ENCODE measurements at regions not wholly inside any gene's neighbourhood (a gene's known extent, or its start where the extent isn't known, plus 50 kb on each side); places are given as distances from the start of the nearest gene placed in this dataset.
A peak's percentile ranks its signal among the peaks of the same experiment; 100 is the strongest.

DNA sequence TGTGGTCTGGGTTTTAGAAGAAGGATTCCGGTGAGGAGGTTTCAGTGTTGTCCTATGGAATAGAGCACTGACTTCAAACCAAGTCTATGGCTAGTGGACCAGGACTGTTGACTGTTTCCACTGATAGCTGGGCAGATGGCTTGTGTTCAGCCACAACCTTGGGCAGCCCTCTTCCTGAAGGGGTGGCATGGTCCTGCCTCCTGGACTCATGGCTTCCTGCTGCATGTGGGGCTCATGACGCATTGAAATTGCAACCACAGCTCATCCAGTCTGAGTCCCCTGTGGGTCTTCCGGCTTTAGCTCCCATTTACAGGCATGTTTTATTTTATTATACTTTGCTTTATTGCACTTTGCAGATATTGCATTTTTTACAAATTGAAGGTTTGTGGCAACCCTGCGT is 105.0 kb downstream of the B3GNT2 start:
- no peak for DNase-seq

DNA sequence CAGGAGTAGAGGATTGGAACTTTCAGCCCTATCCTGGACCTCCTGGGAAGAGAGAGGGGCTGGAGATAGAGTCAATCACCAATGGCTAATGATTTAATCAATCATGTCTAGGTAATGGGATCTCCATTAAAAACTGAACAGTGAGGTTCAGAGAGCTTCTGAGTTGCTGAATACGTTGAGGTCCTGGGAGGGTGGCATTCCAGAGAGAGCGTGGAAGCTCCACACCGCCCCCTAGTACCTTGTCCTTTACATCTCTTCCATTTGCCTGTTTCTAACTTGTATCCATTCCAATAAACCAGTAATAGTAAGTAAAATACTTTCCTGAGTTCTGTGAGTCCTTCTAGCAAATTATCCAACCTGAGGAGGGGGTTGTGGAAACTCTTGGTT is 101.7 kb downstream of the B3GNT2 start:
- DNase-seq, result no peak

DNA sequence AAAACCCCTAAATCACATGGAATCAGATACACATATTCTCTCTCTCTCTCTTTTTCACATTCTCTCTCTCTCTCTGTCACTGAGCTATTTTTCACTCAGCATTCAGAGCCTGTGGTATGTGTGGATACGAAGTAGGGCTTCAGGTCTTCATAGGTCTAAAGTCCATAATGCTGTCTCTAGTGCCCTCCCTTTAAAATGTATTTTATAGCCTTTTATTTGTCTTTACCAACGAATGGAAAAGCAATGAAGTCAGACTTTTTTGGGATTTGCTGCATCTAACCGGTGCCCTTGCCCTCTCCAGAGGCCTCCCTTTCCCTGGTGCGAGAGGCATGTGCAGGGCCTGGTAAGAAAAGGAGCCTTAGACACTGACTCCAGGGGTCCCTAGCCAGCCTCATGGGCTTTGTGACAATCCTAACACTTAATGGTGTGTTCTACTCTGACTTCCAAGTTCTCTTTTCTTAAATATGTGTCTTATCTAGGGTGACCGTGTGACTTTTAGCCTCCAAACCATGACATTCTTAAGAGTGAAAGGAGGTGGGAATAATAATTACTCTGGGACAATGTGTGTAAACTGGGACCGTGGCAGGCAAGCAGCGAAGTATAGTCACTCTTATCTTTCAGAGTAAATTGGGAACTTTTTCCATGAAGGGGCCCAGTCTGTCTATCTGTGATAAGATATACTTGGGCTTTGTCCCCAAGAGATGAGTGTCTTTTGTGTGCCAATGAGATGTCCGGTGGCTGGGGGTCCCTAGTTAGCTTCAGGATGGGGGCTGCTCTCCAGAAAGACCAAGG is 101.1 kb downstream of the B3GNT2 start:
- no peak for DNase-seq

DNA sequence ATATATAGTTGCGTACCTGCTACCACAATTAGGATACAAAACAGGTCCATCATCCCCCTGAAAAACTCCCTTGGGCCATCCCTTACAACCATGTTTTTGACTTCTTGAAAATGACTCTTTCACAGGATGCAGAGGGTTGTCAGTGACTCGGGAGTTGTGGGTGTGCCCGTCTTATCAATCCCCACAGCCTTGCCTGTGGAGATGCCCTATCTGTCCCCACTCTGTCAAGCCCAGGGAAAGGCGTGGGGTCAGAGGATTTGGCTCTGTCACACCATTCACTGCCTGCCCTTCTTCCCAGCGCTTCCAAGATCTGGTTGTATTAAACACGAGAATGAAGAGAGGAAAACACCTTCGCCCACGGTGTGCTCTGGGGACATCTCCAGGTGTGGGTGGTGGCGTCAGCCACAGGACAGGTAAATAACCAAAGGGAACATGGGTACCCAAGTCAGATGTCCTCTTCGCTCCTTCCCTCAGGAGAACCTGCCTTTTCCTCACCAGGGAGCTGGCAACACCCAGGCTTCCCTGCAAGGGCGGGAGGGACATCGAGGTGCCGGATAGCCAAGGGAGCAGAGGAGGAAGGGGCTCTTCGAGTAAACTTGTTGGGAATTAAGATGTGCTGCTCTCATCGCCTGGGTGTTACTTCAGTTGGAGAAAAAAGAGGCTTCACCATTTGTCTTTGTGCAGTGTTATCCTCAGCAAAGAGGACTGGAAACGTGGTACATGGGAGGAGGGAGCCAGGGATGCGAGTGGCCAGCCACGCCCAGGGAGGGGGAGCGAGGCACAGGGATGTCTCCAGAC is 100.3 kb downstream of the B3GNT2 start:
- DNase-seq, result no peak

DNA sequence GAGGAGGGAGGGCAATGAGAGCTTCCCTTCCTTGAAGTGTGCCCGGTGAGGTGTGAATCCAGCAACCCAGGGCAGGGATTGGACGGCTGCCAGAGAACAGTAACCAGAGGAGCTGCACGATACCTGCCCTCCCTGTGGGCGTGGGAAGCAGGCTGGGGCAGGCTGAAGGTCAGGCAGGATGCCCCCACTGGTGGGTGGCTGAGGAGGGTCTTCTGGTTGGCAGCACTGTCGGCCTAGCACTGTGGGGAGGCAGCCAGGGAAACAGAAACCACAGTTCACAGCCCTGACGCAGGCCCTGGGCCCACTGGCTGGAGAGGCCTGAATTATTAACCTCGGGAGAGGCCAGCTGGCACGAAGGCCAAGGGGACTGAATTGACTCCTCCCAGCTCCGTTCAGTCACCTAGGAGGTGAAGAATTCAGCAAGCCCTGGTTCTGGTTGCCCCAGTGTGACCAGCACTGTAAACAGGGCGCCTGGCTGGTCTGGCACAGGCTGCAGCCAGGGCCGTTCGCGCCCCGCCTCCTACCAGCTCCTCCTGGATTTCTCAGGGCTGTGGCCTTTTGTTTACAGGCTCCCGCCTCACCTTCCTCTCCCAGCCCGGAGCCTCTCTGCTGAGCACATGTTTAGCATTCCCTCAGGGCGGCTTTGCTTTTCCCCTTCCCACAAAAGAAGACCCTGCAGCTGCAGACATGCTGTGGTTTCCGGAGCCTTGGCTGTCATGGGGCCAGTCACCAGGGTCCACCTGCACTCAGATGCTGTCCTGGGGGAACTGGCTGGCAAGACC is 97.8 kb downstream of the B3GNT2 start:
- DNase-seq, result no peak

DNA sequence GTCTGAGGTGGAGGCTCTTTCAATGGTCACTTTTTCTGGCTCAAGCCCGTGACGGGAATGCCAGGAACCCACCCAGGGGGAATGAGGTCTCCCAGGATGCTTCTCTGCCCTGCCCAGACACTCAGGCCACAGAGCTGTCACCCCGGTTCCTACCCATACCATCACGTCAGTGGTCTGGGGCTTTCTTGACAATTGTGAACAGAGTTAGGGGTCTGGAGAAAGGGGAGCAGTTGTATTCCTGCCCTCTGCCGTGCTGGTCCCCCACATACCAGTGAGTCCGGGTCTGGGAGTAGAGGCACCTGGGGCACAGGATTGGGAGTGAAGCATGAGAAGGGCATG is 97.2 kb downstream of the B3GNT2 start:
- DNase-seq, result no peak

DNA sequence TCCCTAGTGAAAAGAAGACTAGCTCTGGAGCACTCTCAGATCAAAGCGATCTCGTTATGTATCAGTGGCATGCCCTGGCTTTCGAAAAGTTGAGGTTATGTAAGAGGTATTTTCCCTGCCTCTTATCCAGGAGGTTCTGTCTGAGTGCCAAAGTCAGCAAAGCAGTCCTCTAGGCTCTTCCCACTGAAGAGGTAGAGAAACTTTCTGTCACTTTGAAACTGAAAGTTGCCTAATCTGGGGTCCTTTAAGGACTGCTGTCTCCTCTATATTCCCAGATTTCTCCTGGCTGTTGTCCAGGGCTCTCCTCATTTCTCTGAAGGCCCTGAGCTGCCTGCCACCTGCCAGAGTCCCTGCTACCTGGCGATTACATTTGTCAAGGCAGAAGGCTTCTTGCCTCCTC is 96.3 kb downstream of the B3GNT2 start:
- DNase-seq, result no peak

DNA sequence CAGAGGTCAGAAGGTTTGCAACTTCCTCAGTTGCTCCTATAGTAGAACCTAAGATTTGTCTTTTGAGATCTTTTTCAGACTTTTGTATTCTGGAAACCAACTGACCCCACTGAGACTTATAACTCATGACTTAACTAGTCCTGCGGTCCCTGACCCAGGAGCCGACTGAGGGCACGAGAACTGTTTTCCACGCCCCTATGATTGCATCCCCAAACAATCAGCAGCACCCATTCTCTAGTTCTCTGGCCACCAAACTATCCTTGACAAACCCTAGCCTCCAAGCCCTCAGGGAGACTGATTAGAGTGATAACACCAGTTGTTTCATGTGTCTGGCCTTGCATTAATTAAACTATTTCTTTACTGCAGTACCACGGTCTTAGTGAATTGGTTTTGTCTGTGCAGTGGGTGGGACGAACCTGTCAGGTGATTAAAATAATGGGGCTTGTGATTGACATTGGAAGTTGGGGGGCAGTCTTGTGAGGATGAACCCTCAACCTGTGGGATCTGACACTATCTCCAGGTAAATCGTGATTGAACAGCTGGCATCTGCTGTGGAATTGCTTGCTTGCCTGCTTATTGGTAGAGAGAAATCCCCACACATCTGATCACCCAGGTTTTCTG is 95.7 kb downstream of the B3GNT2 start:
- DNase-seq, result no peak

DNA sequence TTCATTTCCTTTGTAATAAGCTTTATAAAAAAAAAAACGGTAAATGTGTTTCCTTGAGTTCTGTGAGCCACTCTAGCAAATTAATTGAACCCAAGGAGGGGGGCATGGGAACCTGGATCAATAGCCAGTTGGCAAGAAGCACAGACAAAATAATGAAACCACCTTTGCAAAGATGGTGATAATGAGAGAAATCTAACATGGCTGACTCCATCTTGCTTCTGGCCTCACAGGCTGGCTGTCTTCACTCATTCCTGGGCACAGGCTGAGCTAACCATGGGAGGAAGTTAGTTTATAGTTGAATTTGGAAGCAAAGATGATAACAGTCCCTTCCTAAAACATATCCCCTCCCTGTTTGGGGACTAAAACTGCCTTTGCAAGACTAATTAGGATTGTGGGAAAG is 95.1 kb downstream of the B3GNT2 start:
- DNase-seq, result no peak

DNA sequence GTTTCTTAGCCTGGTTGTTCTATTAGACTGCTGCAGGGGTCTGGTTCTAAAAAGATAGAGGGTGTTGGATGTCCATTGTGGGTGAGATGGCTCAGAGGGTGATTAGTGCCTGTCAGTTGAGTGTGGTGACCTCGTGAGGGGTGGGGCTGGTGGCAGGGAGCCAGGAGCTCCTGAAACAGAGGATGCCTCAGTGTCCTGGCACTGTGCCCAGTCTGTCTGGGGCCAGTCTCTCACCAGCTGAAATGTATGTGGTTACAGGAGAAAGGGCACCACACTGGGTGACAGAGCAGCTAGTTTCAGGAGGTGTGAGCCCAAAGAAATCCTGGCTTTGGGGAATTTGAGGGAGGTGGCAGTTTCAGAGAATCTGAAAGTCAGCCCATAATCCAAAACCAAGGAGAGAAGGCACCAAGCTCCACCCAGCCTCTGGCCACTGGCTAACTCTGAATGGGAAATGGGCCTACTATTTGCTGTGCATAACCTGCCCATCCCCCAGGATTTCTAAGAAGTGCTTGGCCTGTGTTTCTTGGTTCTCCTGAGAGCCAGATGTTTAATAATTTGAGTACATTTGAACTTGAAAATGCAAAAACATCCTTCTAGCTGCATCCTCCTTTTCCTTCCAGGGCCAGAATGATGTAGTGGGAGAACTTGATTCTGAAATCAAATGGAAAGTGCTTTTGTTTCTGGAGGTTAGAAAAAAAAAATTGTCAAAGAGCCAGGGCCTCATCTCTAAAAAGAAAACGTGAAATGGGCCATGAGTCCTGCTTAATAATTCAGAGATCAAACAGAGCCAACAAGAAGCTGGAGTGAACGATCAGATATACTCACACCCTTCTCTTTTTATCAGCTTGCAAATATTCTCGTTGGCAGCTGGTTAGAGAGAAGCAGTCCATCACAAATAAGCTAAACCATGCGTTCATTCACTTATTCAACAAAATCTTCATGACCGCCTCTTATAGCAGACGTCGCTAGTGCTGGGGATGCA is 92.3 kb downstream of the B3GNT2 start:
- DNase-seq, result peak; percentile 31

DNA sequence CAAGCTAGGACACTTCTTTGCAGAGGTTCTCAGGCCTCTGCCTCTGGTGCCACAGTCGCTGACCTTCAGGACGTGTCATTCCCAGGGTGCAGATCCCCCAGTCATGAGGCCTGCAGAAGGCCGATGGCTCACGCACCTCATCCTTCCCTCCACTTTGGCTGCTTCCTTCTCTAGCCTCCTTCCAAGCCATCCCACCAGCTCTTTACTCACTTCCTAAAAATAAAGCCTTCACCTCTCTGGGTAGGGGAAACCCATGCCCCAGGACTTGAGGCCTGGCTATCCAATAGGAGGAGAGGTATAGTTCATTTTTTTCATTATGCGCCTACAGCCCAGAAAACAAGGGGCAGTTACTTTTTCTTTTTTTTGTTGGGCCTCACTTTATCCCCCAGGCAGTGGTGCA is 91.4 kb downstream of the B3GNT2 start:
- no peak for DNase-seq

DNA sequence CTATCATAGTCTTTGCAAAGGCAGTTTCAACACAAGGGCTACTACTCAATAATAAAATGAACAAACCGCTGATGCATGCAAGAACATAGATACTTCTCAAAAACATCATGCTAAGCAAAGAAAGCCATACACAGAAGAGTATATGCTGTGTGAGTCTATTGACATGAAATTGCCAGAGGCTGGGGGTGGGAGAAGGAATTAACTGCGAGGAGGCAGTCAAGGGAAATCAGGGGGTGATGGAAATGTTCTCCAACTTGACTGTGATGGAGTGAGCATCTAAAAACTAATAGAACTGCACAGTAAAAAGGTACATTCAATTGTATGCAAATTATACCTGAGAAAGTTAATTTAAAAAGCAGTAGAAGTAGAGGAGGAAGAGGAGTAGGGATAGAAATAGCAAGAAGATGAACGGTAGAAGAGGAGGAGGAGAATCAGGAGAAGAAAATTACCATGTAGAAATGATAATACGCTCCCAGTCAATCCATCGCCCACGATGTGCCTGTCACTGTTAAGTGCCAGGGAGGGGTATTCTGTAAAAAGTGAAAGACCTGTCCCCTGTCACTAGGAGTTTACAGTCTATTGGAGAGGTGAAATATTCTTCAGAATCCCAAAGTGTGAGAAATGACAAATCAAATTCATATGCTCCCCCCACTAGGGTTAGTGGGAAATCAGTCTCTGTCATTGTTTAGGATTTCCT is 90.3 kb downstream of the B3GNT2 start:
- DNase-seq, result no peak

DNA sequence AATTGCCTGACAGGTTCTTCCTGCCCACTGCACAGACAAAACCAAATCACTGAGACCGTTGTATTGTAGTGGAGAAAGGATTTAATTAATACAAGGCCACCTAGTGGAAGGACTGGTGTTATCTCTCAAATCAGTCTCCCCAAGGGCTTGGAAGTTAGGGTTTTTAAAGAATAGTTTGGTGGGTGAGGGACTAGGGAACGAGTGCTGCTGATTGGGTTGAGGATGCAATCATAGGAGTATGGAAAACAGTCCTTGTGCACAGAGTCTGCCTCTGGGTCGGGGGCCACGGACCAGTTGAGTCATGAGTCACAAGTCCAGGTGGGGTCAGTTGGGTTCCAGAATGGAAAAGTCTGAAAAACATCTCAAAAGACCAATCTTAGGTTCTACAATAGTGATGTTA is 89.1 kb downstream of the B3GNT2 start:
- DNase-seq, result no peak

DNA sequence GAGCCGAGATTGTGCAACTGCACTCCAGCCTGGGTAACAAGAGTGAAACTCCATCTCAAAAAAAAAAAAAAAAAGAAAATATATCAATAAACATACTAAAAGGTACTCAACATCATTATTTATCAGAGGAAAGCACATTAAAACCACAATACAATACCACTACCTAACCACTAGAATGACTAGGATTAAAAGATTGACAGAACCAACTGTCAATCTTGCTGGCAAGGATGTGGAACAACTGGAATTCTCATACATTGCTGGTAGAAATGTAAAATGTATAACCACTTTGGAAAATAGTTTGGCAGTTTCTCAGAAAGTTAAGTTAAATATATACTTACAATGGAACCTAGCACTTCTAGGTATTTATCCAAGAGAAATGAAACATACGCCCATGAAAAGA is 88.6 kb downstream of the B3GNT2 start:
- DNase-seq, result no peak

DNA sequence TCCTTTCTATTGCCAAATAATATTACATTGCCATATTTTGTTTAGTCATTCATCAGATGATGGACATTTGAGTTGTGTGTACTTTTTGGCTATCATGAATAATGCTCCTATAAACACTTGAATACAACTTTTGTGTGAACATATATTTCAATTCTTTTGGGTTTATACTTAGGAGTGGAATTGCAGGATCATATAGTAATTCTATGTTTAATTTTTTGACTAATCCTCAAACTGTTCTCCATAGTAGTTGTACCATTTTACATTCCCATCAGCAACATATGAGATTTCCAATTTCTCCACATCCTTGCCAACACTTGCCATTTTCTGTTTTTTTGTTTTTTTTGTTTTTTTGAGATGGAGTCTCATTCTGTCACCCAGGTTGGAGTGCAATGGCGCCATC is 87.2 kb downstream of the B3GNT2 start:
- no peak for DNase-seq

DNA sequence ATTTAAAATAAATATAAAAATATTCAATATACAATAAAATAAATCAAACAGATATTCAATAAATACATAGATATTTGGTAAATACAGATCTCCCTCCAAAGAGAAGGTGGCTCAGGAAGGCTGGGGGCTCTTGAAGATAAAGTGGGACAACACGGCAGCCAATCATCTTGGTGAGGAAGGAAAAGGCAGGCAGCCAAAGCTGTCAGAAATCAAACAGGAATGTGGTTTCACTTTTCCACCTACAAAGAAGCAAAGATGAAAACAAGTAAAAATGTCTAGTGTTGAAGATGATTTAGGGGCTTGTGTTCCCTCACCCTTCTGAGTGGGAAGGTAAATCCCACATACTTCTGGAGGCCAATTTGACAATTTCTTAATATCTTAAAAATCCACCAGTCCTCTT is 85.7 kb downstream of the B3GNT2 start:
- no peak for DNase-seq

DNA sequence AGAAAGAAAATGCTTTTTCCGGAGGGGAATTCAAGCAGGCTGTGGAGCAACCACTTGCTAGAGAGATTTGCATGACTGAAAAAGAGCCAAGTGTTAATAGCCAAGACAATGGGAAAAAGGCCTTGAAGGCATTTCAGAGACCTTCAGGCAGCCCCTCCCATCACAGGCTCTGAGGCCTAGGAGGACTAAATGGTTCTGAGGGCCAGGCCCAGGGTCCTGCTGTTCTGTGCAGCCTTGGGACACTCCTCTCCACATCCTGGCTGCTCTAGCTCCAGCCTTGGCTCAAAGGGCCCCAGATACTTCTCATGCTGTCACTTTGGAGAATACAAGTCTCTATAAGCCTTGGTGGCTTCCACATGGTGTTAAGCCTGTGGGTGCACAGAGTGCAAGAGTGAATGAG is 81.8 kb downstream of the B3GNT2 start:
- DNase-seq, result no peak
